Glutamatergic neuron (in vitro differentiated cells): ENCODE measurements at regions not wholly inside any gene's neighbourhood (a gene's known extent, or its start where the extent isn't known, plus 50 kb on each side); places are given as distances from the start of the nearest gene placed in this dataset.
A peak's percentile ranks its signal among the peaks of the same experiment; 100 is the strongest.

Source experiments
- DNase-seq: peaks from one replicate; pipeline ENCODE4 v3.0.0; 2022
- H3K27ac Mint-ChIP-seq: one replicate; pipeline ENCODE4 v1.8.0; 2020; ENCODE audit warnings: mild to moderate bottlenecking, mixed read lengths, inconsistent platforms; ENCODE audit not compliant: unreplicated experiment
- H3K27me3 Mint-ChIP-seq: one replicate; pipeline ENCODE4 v1.8.0; 2020; ENCODE audit warnings: mild to moderate bottlenecking, moderate library complexity, mixed read lengths, inconsistent platforms; ENCODE audit not compliant: unreplicated experiment
- H3K36me3 Mint-ChIP-seq: one replicate; pipeline ENCODE4 v1.8.0; 2020; ENCODE audit warnings: mild to moderate bottlenecking, mixed read lengths, inconsistent platforms; ENCODE audit not compliant: unreplicated experiment
- H3K4me1 Mint-ChIP-seq: one replicate; pipeline ENCODE4 v1.8.0; 2020; ENCODE audit warnings: mild to moderate bottlenecking, low read depth, mixed read lengths, inconsistent platforms; ENCODE audit not compliant: unreplicated experiment
- H3K4me3 Mint-ChIP-seq: one replicate; pipeline ENCODE4 v1.8.0; 2020; ENCODE audit warnings: mild to moderate bottlenecking, mixed read lengths, inconsistent platforms; ENCODE audit not compliant: unreplicated experiment
- H3K9me3 Mint-ChIP-seq: one replicate; pipeline ENCODE4 v1.8.0; 2020; ENCODE audit warnings: mild to moderate bottlenecking, moderate library complexity, mixed read lengths, inconsistent platforms; ENCODE audit not compliant: unreplicated experiment
- TF ChIP-seq, protein P1 (sequence below): fragments of 200-600 bp; sonication (generic); IDR thresholded peaks from one replicate; pipeline ENCODE4 v1.5.0; 2021; ENCODE audit not compliant: partially characterized antibody, unreplicated experiment

- peak; percentile 25 for DNase-seq
- Mint-ChIP-seq H3K4me3 (no peak overlapping the region), H3K27ac (peak overlapping the region; percentile 49), H3K4me1 (peaks cover 5% of the 10 kb centered on the region), H3K27me3 (peaks cover 4% of the 10 kb centered on the region), H3K9me3 (no peaks in the 10 kb centered on the region), H3K36me3 (no peaks in the 10 kb centered on the region)
- TF ChIP-seq, protein P1, sequence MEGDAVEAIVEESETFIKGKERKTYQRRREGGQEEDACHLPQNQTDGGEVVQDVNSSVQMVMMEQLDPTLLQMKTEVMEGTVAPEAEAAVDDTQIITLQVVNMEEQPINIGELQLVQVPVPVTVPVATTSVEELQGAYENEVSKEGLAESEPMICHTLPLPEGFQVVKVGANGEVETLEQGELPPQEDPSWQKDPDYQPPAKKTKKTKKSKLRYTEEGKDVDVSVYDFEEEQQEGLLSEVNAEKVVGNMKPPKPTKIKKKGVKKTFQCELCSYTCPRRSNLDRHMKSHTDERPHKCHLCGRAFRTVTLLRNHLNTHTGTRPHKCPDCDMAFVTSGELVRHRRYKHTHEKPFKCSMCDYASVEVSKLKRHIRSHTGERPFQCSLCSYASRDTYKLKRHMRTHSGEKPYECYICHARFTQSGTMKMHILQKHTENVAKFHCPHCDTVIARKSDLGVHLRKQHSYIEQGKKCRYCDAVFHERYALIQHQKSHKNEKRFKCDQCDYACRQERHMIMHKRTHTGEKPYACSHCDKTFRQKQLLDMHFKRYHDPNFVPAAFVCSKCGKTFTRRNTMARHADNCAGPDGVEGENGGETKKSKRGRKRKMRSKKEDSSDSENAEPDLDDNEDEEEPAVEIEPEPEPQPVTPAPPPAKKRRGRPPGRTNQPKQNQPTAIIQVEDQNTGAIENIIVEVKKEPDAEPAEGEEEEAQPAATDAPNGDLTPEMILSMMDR: no peak
Observed at GRCh38 chr6:10112871-10113549, 301.9 kb downstream of the TFAP2A start.

GRCh38 chr6:10111975-10112374 lies 302.9 kb downstream of the TFAP2A start:
- Mint-ChIP-seq H3K9me3 (no peaks in the 10 kb centered on the region), H3K27ac (no peak overlapping the region), H3K36me3 (no peaks in the 10 kb centered on the region), H3K4me1 (peaks cover 5% of the 10 kb centered on the region), H3K4me3 (no peak overlapping the region), H3K27me3 (peaks cover 6% of the 10 kb centered on the region)
- no peak for DNase-seq
- TF ChIP-seq, protein P1: no peak

DNA sequence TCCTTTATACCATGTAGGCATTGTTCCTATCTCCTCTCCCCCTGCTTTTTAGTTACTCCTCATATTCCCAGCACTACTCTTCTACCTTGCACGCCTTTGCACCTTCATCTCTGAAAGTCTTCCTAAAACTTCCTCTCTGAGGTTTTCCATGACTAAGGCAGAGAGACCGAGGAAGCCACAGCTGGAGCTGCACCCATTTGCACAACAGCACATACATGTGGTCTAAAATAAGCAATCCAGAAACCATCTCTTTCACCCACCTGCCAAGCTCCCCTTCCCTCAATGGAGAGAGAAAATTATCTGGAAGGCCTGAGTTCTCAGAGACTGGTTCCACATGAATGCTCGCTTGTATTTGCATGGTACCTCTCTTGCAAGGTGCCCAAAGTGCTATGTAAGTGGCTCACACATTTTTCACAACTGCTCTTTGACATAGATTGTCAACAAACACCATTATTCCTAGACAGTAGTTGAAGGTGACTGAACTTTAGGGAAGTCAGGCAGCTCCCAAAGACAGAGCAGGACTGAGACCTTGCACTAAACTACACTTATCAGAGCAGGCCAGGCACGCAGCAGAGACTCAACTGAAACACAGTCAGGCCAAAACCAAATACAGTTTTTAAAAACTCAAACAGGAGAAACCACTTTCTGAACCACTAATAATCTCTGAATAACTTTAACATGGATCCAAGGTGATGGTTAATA lies 313.2 kb downstream of the TFAP2A start:
- H3K4me3 Mint-ChIP-seq: no peak overlapping the region
- TF ChIP-seq, protein P1: no peak
- H3K4me1 Mint-ChIP-seq: no peaks in the 10 kb centered on the region
- no peak for DNase-seq
- no peaks in the 10 kb centered on the region for H3K36me3 Mint-ChIP-seq
- no peaks in the 10 kb centered on the region for H3K27me3 Mint-ChIP-seq
- H3K9me3 Mint-ChIP-seq: no peaks in the 10 kb centered on the region
- no peak overlapping the region for H3K27ac Mint-ChIP-seq

- H3K4me1 Mint-ChIP-seq: no peaks in the 10 kb centered on the region
Observed at GRCh38 chr6:10099529-10100140, 315.2 kb downstream of the TFAP2A start.

More at GRCh38 chr6:10099529-10100140, 315.2 kb downstream of the TFAP2A start:
- DNase-seq: no peak
- Mint-ChIP-seq H3K27me3 (no peaks in the 10 kb centered on the region), H3K27ac (no peak overlapping the region), H3K9me3 (no peaks in the 10 kb centered on the region), H3K36me3 (no peaks in the 10 kb centered on the region), H3K4me3 (no peak overlapping the region)
- TF ChIP-seq, protein P1: no peak
